HEK293T (cell line): ENCODE measurements at regions not wholly inside any gene's neighbourhood (a gene's known extent, or its start where the extent isn't known, plus 50 kb on each side); places are given as distances from the start of the nearest gene placed in this dataset.

Experiments used
- CTCF ChIA-PET: fragments of 350-600 bp; formaldehyde crosslinking; extraction: SDS; loops from one replicate; lab custom pipeline; 2021; ENCODE audit warnings: antibody characterized with exemption, inconsistent platforms; lab: Yijun Ruan, JAX
- POLR2A ChIA-PET: fragments of 350-600 bp; formaldehyde crosslinking; extraction: SDS; loops from one replicate; lab custom pipeline; 2020; ENCODE audit warnings: antibody characterized with exemption, inconsistent platforms; lab: Yijun Ruan, JAX
- DNase-seq: peaks from one replicate; pipeline ENCODE4 v3.0.0; 2012; ENCODE audit warnings: mixed read lengths; ENCODE audit errors: extremely low spot score
- ARNT ChIP-seq: fragments of 450-650 bp; IDR thresholded peaks from 2 replicates; pipeline ENCODE4 v1.6.1; 2017; ENCODE audit warnings: mild to moderate bottlenecking
- BHLHE40 ChIP-seq: fragments of 450-650 bp; IDR thresholded peaks from 2 replicates; pipeline ENCODE4 v1.6.1; 2016; ENCODE audit warnings: mild to moderate bottlenecking, moderate library complexity, borderline replicate concordance
- CTBP1 ChIP-seq: fragments of 450-650 bp; IDR thresholded peaks from 2 replicates; pipeline ENCODE4 v1.6.1; 2016; ENCODE audit warnings: borderline replicate concordance
- ELF4 ChIP-seq: fragments of 450-650 bp; IDR thresholded peaks from 2 replicates; pipeline ENCODE4 v1.6.1; 2017; ENCODE audit warnings: antibody characterized with exemption
- FOXA1 ChIP-seq: fragments of 450-650 bp; IDR thresholded peaks from 2 replicates; pipeline ENCODE4 v1.6.1; 2016; ENCODE audit warnings: mild to moderate bottlenecking
- FOXK2 ChIP-seq: fragments of 450-650 bp; IDR thresholded peaks from 2 replicates; pipeline ENCODE4 v1.6.1; 2016; ENCODE audit warnings: mild to moderate bottlenecking
- FOXM1 ChIP-seq: fragments of 450-650 bp; IDR thresholded peaks from 2 replicates; pipeline ENCODE4 v1.6.1; 2017; ENCODE audit warnings: mild to moderate bottlenecking, borderline replicate concordance
- HDGF ChIP-seq: fragments of 450-650 bp; IDR thresholded peaks from 2 replicates; pipeline ENCODE4 v1.6.1; 2017; ENCODE audit warnings: antibody characterized with exemption, borderline replicate concordance
- L3MBTL2 ChIP-seq: fragments of 450-650 bp; conservative IDR thresholded peaks from 2 replicates; pipeline ENCODE4 v1.6.1; 2016; ENCODE audit warnings: mild to moderate bottlenecking
- LEF1 ChIP-seq: fragments of 450-650 bp; IDR thresholded peaks from 2 replicates; pipeline ENCODE4 v1.6.1; 2017; ENCODE audit warnings: mild to moderate bottlenecking, borderline replicate concordance
- NFRKB ChIP-seq: fragments of 450-650 bp; IDR thresholded peaks from 2 replicates; pipeline ENCODE4 v1.6.1; 2016; ENCODE audit warnings: mild to moderate bottlenecking, moderate library complexity
- PKNOX1 ChIP-seq: fragments of 450-650 bp; IDR thresholded peaks from 2 replicates; pipeline ENCODE4 v1.6.1; 2016
- SP1 ChIP-seq: fragments of 450-650 bp; IDR thresholded peaks from 2 replicates; pipeline ENCODE4 v1.6.1; 2017
- SUZ12 ChIP-seq: fragments of 450-650 bp; IDR thresholded peaks from 2 replicates; pipeline ENCODE4 v1.6.1; 2016; ENCODE audit warnings: mild to moderate bottlenecking
- TARDBP ChIP-seq: fragments of 450-650 bp; IDR thresholded peaks from 2 replicates; pipeline ENCODE4 v1.6.1; 2016
- ZNF384 ChIP-seq: fragments of 450-650 bp; IDR thresholded peaks from 2 replicates; pipeline ENCODE4 v1.6.1; 2016

- DNase-seq, result no peak
- TF ChIP-seq BHLHE40 (no peak), SP1 (no peak), ZNF384 (no peak), LEF1 (no peak), CTBP1 (no peak), ELF4 (no peak), SUZ12 (no peak), L3MBTL2 (no peak), HDGF (no peak), ARNT (no peak), TARDBP (no peak), PKNOX1 (no peak), NFRKB (no peak), FOXA1 (no peak), FOXK2 (no peak)
- CTCF ChIA-PET, result no interaction called here
- POLR2A ChIA-PET, result no interaction called here
Measured at GRCh38 chr12:58776144-58776543, 144.2 kb downstream of the LRIG3 start.

GRCh38 chr12:58777815-58778214 is 142.5 kb downstream of the LRIG3 start:
- TF ChIP-seq LEF1 (no peak), HDGF (no peak), FOXK2 (no peak), FOXA1 (no peak), CTBP1 (no peak), L3MBTL2 (no peak), BHLHE40 (no peak)
- CTCF ChIA-PET, result no interaction called here
- POLR2A ChIA-PET, result no interaction called here
- DNase-seq, result no peak

- ChIA-PET CTCF (no interaction called here), POLR2A (no interaction called here)
- TF ChIP-seq FOXM1, result no peak
- no peak for TF ChIP-seq TARDBP
- no peak for TF ChIP-seq SP1
- TF ChIP-seq PKNOX1, result no peak
- no peak for TF ChIP-seq FOXK2
- TF ChIP-seq ZNF384, result no peak
- no peak for TF ChIP-seq L3MBTL2
- no peak for TF ChIP-seq ELF4
- TF ChIP-seq LEF1, result no peak
- TF ChIP-seq BHLHE40, result no peak
- no peak for TF ChIP-seq CTBP1
- TF ChIP-seq HDGF, result no peak
- no peak for TF ChIP-seq SUZ12
- DNase-seq, result no peak
Measured at GRCh38 chr12:58781609-58782008, 138.7 kb downstream of the LRIG3 start.

- ChIA-PET POLR2A (no interaction called here), CTCF (no interaction called here)
- TF ChIP-seq PKNOX1 (no peak), CTBP1 (peak; percentile 58; the same call in 1 of the 2 replicates)
- peak; percentile 18 for DNase-seq
Measured at GRCh38 chr12:58787021-58787760, 133.1 kb downstream of the LRIG3 start.

GRCh38 chr12:58794859-58795258 is 125.4 kb downstream of the LRIG3 start:
- ChIA-PET CTCF (no interaction called here), POLR2A (no interaction called here)
- TF ChIP-seq L3MBTL2 (no peak), FOXM1 (no peak), SP1 (no peak), FOXA1 (no peak), ELF4 (no peak), SUZ12 (no peak), LEF1 (no peak), PKNOX1 (no peak), ZNF384 (no peak), BHLHE40 (no peak), CTBP1 (no peak), ARNT (no peak), TARDBP (no peak), HDGF (no peak), FOXK2 (no peak), NFRKB (no peak)
- no peak for DNase-seq

- ChIA-PET POLR2A (no interaction called here), CTCF (no interaction called here)
- TF ChIP-seq CTBP1, result no peak
- TF ChIP-seq FOXA1, result no peak
- no peak for DNase-seq
Measured at GRCh38 chr12:58795825-58796224, 124.5 kb downstream of the LRIG3 start.
